H9 (cell line): ENCODE measurements at regions not wholly inside any gene's neighbourhood (a gene's known extent, or its start where the extent isn't known, plus 50 kb on each side); places are given as distances from the start of the nearest gene placed in this dataset.

Experiments used
- DNase-seq: peaks from one replicate; pipeline ENCODE4 v3.0.0-alpha.2; 2017
- H2AFZ ChIP-seq: one replicate; pipeline ENCODE4 v1.6.1; 2013; ENCODE audit warnings: mild to moderate bottlenecking, low read length, control low read depth, moderate library complexity
- H2AK5ac ChIP-seq: 2 replicates; pipeline ENCODE4 v1.6.1; 2013; ENCODE audit warnings: low read length, control low read depth, mixed read lengths; ENCODE audit not compliant: insufficient read length
- H2BK120ac ChIP-seq: one replicate; pipeline ENCODE4 v1.6.1; 2013; ENCODE audit warnings: low read depth, mild to moderate bottlenecking, low read length, control low read depth, inconsistent platforms; ENCODE audit not compliant: poor library complexity, severe bottlenecking
- H2BK12ac ChIP-seq: 2 replicates; pipeline ENCODE4 v1.6.1; 2013; ENCODE audit warnings: low read length, control low read depth, mixed read lengths, low read depth; ENCODE audit not compliant: insufficient read length
- H2BK15ac ChIP-seq: 2 replicates; pipeline ENCODE4 v1.6.1; 2013; ENCODE audit warnings: low read depth, low read length, control low read depth
- H2BK20ac ChIP-seq: one replicate; pipeline ENCODE4 v1.6.1; 2013; ENCODE audit warnings: low read depth, mild to moderate bottlenecking, low read length, control low read depth, inconsistent platforms; ENCODE audit not compliant: poor library complexity, severe bottlenecking
- H2BK5ac ChIP-seq: 2 replicates; pipeline ENCODE4 v1.6.1; 2013; ENCODE audit warnings: low read length, control low read depth, mixed read lengths; ENCODE audit not compliant: insufficient read length
- H3K14ac ChIP-seq: 2 replicates; pipeline ENCODE4 v1.6.1; 2013; ENCODE audit warnings: low read length, control low read depth; ENCODE audit not compliant: insufficient read depth
- H3K18ac ChIP-seq: 2 replicates; pipeline ENCODE4 v1.6.1; 2013; ENCODE audit warnings: low read depth, mild to moderate bottlenecking, mixed read lengths, low read length, control low read depth; ENCODE audit not compliant: insufficient read length
- H3K23ac ChIP-seq: 2 replicates; pipeline ENCODE4 v1.6.1; 2013; ENCODE audit warnings: low read length, control low read depth, mixed read lengths, low read depth; ENCODE audit not compliant: insufficient read length
- H3K23me2 ChIP-seq: 2 replicates; pipeline ENCODE4 v1.6.1; 2013; ENCODE audit warnings: low read depth, mild to moderate bottlenecking, mixed read lengths, low read length, control low read depth; ENCODE audit not compliant: insufficient read length, poor library complexity, severe bottlenecking
- H3K27ac ChIP-seq: 2 replicates; pipeline ENCODE4 v1.5.1; 2013; ENCODE audit warnings: low read length, control low read depth, mixed read lengths, low read depth; ENCODE audit not compliant: insufficient read length
- H3K27me3 ChIP-seq: 2 replicates; pipeline ENCODE4 v1.6.1; 2013; ENCODE audit warnings: low read length, control low read depth, inconsistent platforms; ENCODE audit not compliant: insufficient read depth
- H3K4ac ChIP-seq: 2 replicates; pipeline ENCODE4 v1.6.1; 2013; ENCODE audit warnings: low read depth, mild to moderate bottlenecking, control low read depth, inconsistent platforms, low read length, moderate library complexity
- H3K4me1 ChIP-seq: 2 replicates; pipeline ENCODE4 v1.6.1; 2013; ENCODE audit warnings: low read length, control low read depth, inconsistent platforms; ENCODE audit not compliant: insufficient read depth
- H3K4me2 ChIP-seq: 2 replicates; pipeline ENCODE4 v1.6.1; 2013; ENCODE audit warnings: low read length, control low read depth, mixed read lengths; ENCODE audit not compliant: insufficient read length, insufficient read depth
- H3K56ac ChIP-seq: 2 replicates; pipeline ENCODE4 v1.6.1; 2013; ENCODE audit warnings: low read depth, mild to moderate bottlenecking, mixed read lengths, low read length, control low read depth; ENCODE audit not compliant: insufficient read length
- H3K79me1 ChIP-seq: 2 replicates; pipeline ENCODE4 v1.6.1; 2013; ENCODE audit warnings: low read depth, mild to moderate bottlenecking, moderate library complexity, low read length, control low read depth, inconsistent platforms; ENCODE audit not compliant: insufficient read depth, poor library complexity, severe bottlenecking
- H3K79me2 ChIP-seq: 2 replicates; pipeline ENCODE4 v1.6.1; 2013; ENCODE audit warnings: low read length, control low read depth, inconsistent platforms; ENCODE audit not compliant: insufficient read depth
- H3K9ac ChIP-seq: 2 replicates; pipeline ENCODE4 v1.6.1; 2013; ENCODE audit warnings: low read length, control low read depth, mixed read lengths; ENCODE audit not compliant: insufficient read length; ENCODE audit errors: extremely low read depth
- H3K9me3 ChIP-seq: one replicate; pipeline ENCODE4 v1.6.1; 2013; ENCODE audit warnings: low read depth, low read length, inconsistent platforms; ENCODE audit not compliant: control insufficient read depth
- H3T11ph ChIP-seq: one replicate; pipeline ENCODE4 v1.6.1; 2013; ENCODE audit warnings: mild to moderate bottlenecking, low read length, control low read depth, inconsistent platforms
- H4K20me1 ChIP-seq: one replicate; pipeline ENCODE4 v1.6.1; 2013; ENCODE audit not compliant: control insufficient read depth, insufficient read length, insufficient read depth
- H4K5ac ChIP-seq: 2 replicates; pipeline ENCODE4 v1.6.1; 2013; ENCODE audit warnings: low read depth, mild to moderate bottlenecking, mixed read lengths, low read length, control low read depth; ENCODE audit not compliant: insufficient read length
- H4K8ac ChIP-seq: replicated peaks from 2 replicates; pipeline ENCODE4 v1.6.1; 2013; ENCODE audit warnings: low read length, control low read depth, mixed read lengths, low read depth; ENCODE audit not compliant: insufficient read length
- H4K91ac ChIP-seq: 2 replicates; pipeline ENCODE4 v1.6.1; 2013; ENCODE audit warnings: low read depth, mild to moderate bottlenecking, moderate library complexity, mixed read lengths, low read length, control low read depth; ENCODE audit not compliant: insufficient read length
- H3K27ac Mint-ChIP-seq, 3 experiments: 2 replicates in 2 of 3; 3 replicates in 1 of 3; pipeline ENCODE4 v1.8.0; 2020 to 2021; ENCODE audit warnings: mixed read lengths in 3 of 3, mild to moderate bottlenecking in 1 of 3, moderate library complexity in 1 of 3
- H3K27me3 Mint-ChIP-seq: 2 replicates; pipeline ENCODE4 v1.8.0; 2021; ENCODE audit warnings: low read depth, mild to moderate bottlenecking, moderate library complexity, mixed read lengths
- H3K36me3 Mint-ChIP-seq, 3 experiments: 2 replicates in 2 of 3; 3 replicates in 1 of 3; pipeline ENCODE4 v1.8.0; 2020 to 2021; ENCODE audit warnings: low read depth in 3 of 3, mixed read lengths in 3 of 3; ENCODE audit not compliant: insufficient read depth in 1 of 3
- H3K4me1 Mint-ChIP-seq, 2 experiments: 2 replicates each; pipeline ENCODE4 v1.8.0; 2020; ENCODE audit warnings: mixed read lengths in 2 of 2
- H3K4me3 Mint-ChIP-seq, 2 experiments: 2 replicates in 1 of 2; 3 replicates in 1 of 2; pipeline ENCODE4 v1.8.0; 2020 to 2021; ENCODE audit warnings: mild to moderate bottlenecking in 2 of 2, mixed read lengths in 2 of 2, moderate library complexity in 1 of 2
- H3K9me3 Mint-ChIP-seq, 2 experiments: 2 replicates in 1 of 2; 3 replicates in 1 of 2; pipeline ENCODE4 v1.8.0; 2020; ENCODE audit warnings: mild to moderate bottlenecking in 2 of 2, mixed read lengths in 2 of 2, moderate library complexity in 1 of 2
- CTCF ChIP-seq: fragments of 200-600 bp; sonication (generic); conservative IDR thresholded peaks from 3 replicates; pipeline ENCODE4 v1.8.0; 2021; ENCODE audit warnings: antibody characterized with exemption, mild to moderate bottlenecking

GRCh38 chr6:81575442-81575841 lies 177.0 kb downstream of the TENT5A start:
- Histone ChIP-seq H3K4me2 (no peak overlapping the region), H3K79me2 (no peaks in the 10 kb centered on the region), H3K27me3 (no peaks in the 10 kb centered on the region), H4K5ac (no peak overlapping the region), H3K56ac (no peak overlapping the region), H2AK5ac (no peak overlapping the region), H2BK15ac (no peak overlapping the region), H3K14ac (no peak overlapping the region), H3K9ac (no peak overlapping the region), H3K4me1 (no peaks in the 10 kb centered on the region), H4K8ac (no peak overlapping the region), H4K20me1 (no peaks in the 10 kb centered on the region), H2BK20ac (no peak overlapping the region), H2BK12ac (no peak overlapping the region), H3K79me1 (no peaks in the 10 kb centered on the region), H2AFZ (no peak overlapping the region), H3K23ac (no peak overlapping the region), H3T11ph (no peak overlapping the region), H2BK5ac (no peak overlapping the region), H3K4ac (no peak overlapping the region), H3K18ac (no peak overlapping the region), H2BK120ac (no peak overlapping the region), H3K27ac (no peak overlapping the region), H3K23me2 (no peaks in the 10 kb centered on the region), H3K9me3 (no peaks in the 10 kb centered on the region), H4K91ac (no peak overlapping the region)
- Mint-ChIP-seq H3K27ac (no peak overlapping the region), H3K4me1 (no peaks in the 10 kb centered on the region), H3K36me3 (no peaks in the 10 kb centered on the region; a peak in 1 of 7 replicates), H3K9me3 (no peaks in the 10 kb centered on the region), H3K4me3 (no peak overlapping the region), H3K27me3 (no peaks in the 10 kb centered on the region)
- TF ChIP-seq CTCF: no peak
- no peak for DNase-seq
